Lower lobe of right lung (tissue), 2 donors: ENCODE measurements at regions not wholly inside any gene's neighbourhood (a gene's known extent, or its start where the extent isn't known, plus 50 kb on each side); places are given as distances from the start of the nearest gene placed in this dataset.

Source experiments
- ATAC-seq, 2 donors: fragments of 200-7000 bp; cut with Tn5 transposase; one replicate each; pipeline ENCODE4 v1.9.1; 2020 to 2022; ENCODE audit warnings: mild to moderate bottlenecking in 2 of 2, moderate library complexity in 2 of 2
- DNase-seq: peaks from one replicate; pipeline ENCODE4 v3.0.0-alpha.2; 2020
- H3K27ac ChIP-seq: fragments of 200-600 bp; one replicate; pipeline ENCODE4 v1.8.0; 2022
- H3K27me3 ChIP-seq: fragments of 200-600 bp; one replicate; pipeline ENCODE4 v1.8.0; 2022; ENCODE audit warnings: low read depth
- H3K36me3 ChIP-seq: fragments of 200-600 bp; one replicate; pipeline ENCODE4 v1.8.0; 2022; ENCODE audit warnings: mild to moderate bottlenecking
- H3K4me1 ChIP-seq: fragments of 200-600 bp; one replicate; pipeline ENCODE4 v1.8.0; 2022
- H3K4me3 ChIP-seq: fragments of 200-600 bp; one replicate; pipeline ENCODE4 v1.8.0; 2022; ENCODE audit warnings: mild to moderate bottlenecking
- H3K9me3 ChIP-seq: fragments of 200-600 bp; one replicate; pipeline ENCODE4 v1.8.0; 2022
- CTCF ChIP-seq: fragments of 200-600 bp; IDR thresholded peaks from one replicate; pipeline ENCODE4 v1.8.0; 2022; ENCODE audit warnings: antibody characterized with exemption, mild to moderate bottlenecking
- intact Hi-C: fragments of 100-400 bp; cut with DNase I; formaldehyde crosslinking; loops from one replicate; pipeline ENCODE4 v1.11.0; 2022
- donor health status: DM: no; HTN: yes; CAD: no; lungs with severe emphysema.

GRCh38 chr6:82646231-82646615, 282.6 kb downstream of the TPBG start:
- Histone ChIP-seq H3K27ac (no peak overlapping the region), H3K9me3 (no peaks in the 10 kb centered on the region), H3K4me3 (no peak overlapping the region), H3K36me3 (no peaks in the 10 kb centered on the region), H3K4me1 (no peaks in the 10 kb centered on the region), H3K27me3 (no peaks in the 10 kb centered on the region)
- intact Hi-C loops = no loop called here
- no peak for TF ChIP-seq CTCF
- DNase-seq (no peak), ATAC-seq (no peak)

- H3K27me3 ChIP-seq = no peaks in the 10 kb centered on the region
- ATAC-seq (no peak), DNase-seq (no peak)
- TF ChIP-seq CTCF = no peak
- no peak overlapping the region for H3K4me3 ChIP-seq
- no peaks in the 10 kb centered on the region for H3K9me3 ChIP-seq
- intact Hi-C loops = no loop called here
- H3K27ac ChIP-seq = no peak overlapping the region
- H3K4me1 ChIP-seq = no peaks in the 10 kb centered on the region
- H3K36me3 ChIP-seq = no peaks in the 10 kb centered on the region
Measured at GRCh38 chr6:82651845-82652335, 288.3 kb downstream of the TPBG start.

- TF ChIP-seq CTCF = no peak
- intact Hi-C loops = no loop called here
Measured at GRCh38 chr6:82679232-82679631, 315.6 kb downstream of the TPBG start.

GRCh38 chr6:82680192-82680591, 316.6 kb downstream of the TPBG start:
- no peaks in the 10 kb centered on the region for H3K4me1 ChIP-seq
- peaks cover 2% of the 10 kb centered on the region for H3K9me3 ChIP-seq
- H3K36me3 ChIP-seq = no peaks in the 10 kb centered on the region
- DNase-seq (no peak), ATAC-seq (no peak)
- no peak for TF ChIP-seq CTCF
- H3K4me3 ChIP-seq = no peak overlapping the region
- no peak overlapping the region for H3K27ac ChIP-seq
- intact Hi-C loops = no loop called here
- H3K27me3 ChIP-seq = no peaks in the 10 kb centered on the region

More at GRCh38 chr6:82679232-82679631, 315.6 kb downstream of the TPBG start:
- peaks cover 4% of the 10 kb centered on the region for H3K9me3 ChIP-seq
- no peaks in the 10 kb centered on the region for H3K27me3 ChIP-seq
- H3K4me3 ChIP-seq = no peak overlapping the region
- H3K36me3 ChIP-seq = no peaks in the 10 kb centered on the region
- H3K4me1 ChIP-seq = no peaks in the 10 kb centered on the region
- DNase-seq (no peak), ATAC-seq (no peak)
- no peak overlapping the region for H3K27ac ChIP-seq

GRCh38 chr6:82681119-82681714, 317.6 kb downstream of the TPBG start:
- H3K27ac ChIP-seq = no peak overlapping the region
- TF ChIP-seq CTCF = no peak
- H3K27me3 ChIP-seq = no peaks in the 10 kb centered on the region
- no peaks in the 10 kb centered on the region for H3K4me1 ChIP-seq
- no peaks in the 10 kb centered on the region for H3K36me3 ChIP-seq
- peak; percentile 35 to 60 for ATAC-seq
- intact Hi-C loops = no loop called here
- no peak overlapping the region for H3K4me3 ChIP-seq
- H3K9me3 ChIP-seq = no peaks in the 10 kb centered on the region
- DNase-seq = no peak

- no peaks in the 10 kb centered on the region for H3K36me3 ChIP-seq
Measured at GRCh38 chr6:82686719-82687118, 323.1 kb downstream of the TPBG start.

More at GRCh38 chr6:82686719-82687118, 323.1 kb downstream of the TPBG start:
- no peaks in the 10 kb centered on the region for H3K9me3 ChIP-seq
- DNase-seq = no peak
- no peak overlapping the region for H3K27ac ChIP-seq
- intact Hi-C loops = no loop called here
- H3K4me3 ChIP-seq = no peak overlapping the region
- H3K4me1 ChIP-seq = no peaks in the 10 kb centered on the region
- no peaks in the 10 kb centered on the region for H3K27me3 ChIP-seq
- no peak for ATAC-seq
- TF ChIP-seq CTCF = no peak
